Peyer's patch (tissue), 4 donors: ENCODE measurements at regions not wholly inside any gene's neighbourhood (a gene's known extent, or its start where the extent isn't known, plus 50 kb on each side); places are given as distances from the start of the nearest gene placed in this dataset.

Source experiments
- CTCF ChIP-seq, 6 experiments: fragments of 450-650 bp in 4 of 6; fragments of 200-600 bp in 2 of 6; sonication (generic) in 1 of 6; IDR thresholded peaks; one replicate each; pipeline ENCODE4 v1.5.1; 2017 to 2019; ENCODE audit warnings: antibody characterized with exemption in 6 of 6, mild to moderate bottlenecking in 3 of 6, moderate library complexity in 1 of 6
- POLR2A ChIP-seq, 2 donors: fragments of 450-650 bp; IDR thresholded peaks; one replicate each; pipeline ENCODE4 v1.5.1; 2017; ENCODE audit warnings: antibody characterized with exemption in 2 of 2, mild to moderate bottlenecking in 2 of 2, moderate library complexity in 2 of 2

- no peak for TF ChIP-seq CTCF (IDR thresholded peaks at IDR 0.05)
- TF ChIP-seq POLR2A (IDR thresholded peaks at IDR 0.05): no peak
These were observed 98.8 kb upstream of the DUSP10 start for GRCh38 chr1:221840511-221841243.
